ENCODE measurements at regions not wholly inside any gene's neighbourhood (a gene's known extent, or its start where the extent isn't known, plus 50 kb on each side); places are given as distances from the start of the nearest gene placed in this dataset.

- no TSS peak for BruUV-seq (replicated peaks)
- H3K27me3 ChIP-seq (replicated peaks; ENCODE audit: insufficient read depth, low read depth, low read length, poor library complexity) = no peaks in the 10 kb centered on the region
- no peaks in the 10 kb centered on the region for H3K36me3 ChIP-seq (ENCODE audit: insufficient read depth, low read length, poor library complexity, severe bottlenecking)
- no peak overlapping the region for H3K27ac ChIP-seq (ENCODE audit: low read depth, low read length, poor library complexity, severe bottlenecking)
- H3K9me3 ChIP-seq (ENCODE audit: low read depth, low read length, poor library complexity, severe bottlenecking) = no peaks in the 10 kb centered on the region
- TF ChIP-seq EZH2 (IDR thresholded peaks at IDR 0.05; ENCODE audit: borderline replicate concordance, low read depth, low read length, poor library complexity, severe bottlenecking) (no peak), CTCF (conservative IDR thresholded peaks at IDR 0.05; ENCODE audit: low read depth, low read length) (no peak)
- no peak overlapping the region for H3K4me3 ChIP-seq (ENCODE audit: low read depth, low read length, poor library complexity, severe bottlenecking)
- intact Hi-C loops (cut with micrococcal nuclease; ENCODE audit: unreplicated experiment) = no loop called here
- DNase-seq (ENCODE audit: low spot score) = no peak
- H3K4me1 ChIP-seq (ENCODE audit: insufficient read depth, low read length, poor library complexity, severe bottlenecking) = no peaks in the 10 kb centered on the region
- CTCF ChIA-PET = no interaction called here
- POLR2A ChIA-PET (ENCODE audit: low non-redundant PET) = no interaction called here
Observed at GRCh38 chr10:78629773-78630172, 439.0 kb upstream of the ZMIZ1 start.

DNA sequence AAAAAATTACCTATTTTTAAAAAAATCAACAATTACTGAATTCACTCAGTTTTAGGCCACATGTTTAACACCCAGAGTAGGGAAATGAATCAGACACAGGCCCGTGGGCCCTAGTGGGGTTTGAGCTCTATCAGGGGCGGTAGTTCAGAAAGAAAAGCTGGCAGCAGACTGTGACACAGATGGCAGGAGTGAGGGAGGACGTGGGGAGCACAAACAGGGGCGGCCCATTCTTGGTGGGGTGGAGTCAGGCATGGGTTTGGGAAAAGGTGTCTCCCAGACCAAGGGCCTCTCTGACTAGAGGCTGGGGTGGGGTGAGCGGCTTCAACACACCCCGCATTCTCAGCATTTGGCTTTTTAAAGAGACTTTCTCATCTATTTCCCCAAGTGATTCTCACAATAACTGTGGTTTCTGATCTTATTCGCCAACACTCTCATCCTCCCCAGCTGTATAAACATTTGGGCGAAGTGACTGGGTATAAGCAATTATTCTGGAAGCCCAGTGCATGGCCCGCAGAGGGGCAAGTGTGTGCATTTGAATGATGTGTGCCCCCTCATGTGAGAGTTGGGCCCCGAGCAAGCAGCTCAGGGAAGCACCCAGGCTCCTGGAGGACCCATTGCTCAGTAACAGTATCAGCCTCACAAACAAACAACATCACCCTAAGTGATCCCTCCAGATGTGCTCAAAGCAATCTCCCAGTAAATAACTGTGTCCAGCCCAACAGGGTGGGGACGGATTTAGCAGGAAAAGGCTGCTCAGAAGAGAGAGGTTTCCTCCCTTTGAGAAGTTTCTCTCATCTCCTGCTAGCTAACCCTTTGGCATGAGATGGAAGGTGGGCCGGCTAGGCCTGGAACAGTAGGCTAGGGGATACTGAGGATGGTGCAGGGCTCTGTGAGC lies 437.6 kb upstream of the ZMIZ1 start:
- no peak overlapping the region for H3K4me3 ChIP-seq (ENCODE audit: low read depth, low read length, poor library complexity, severe bottlenecking)
- no peaks in the 10 kb centered on the region for H3K9me3 ChIP-seq (ENCODE audit: low read depth, low read length, poor library complexity, severe bottlenecking)
- ChIA-PET POLR2A (ENCODE audit: low non-redundant PET) (no interaction called here), CTCF (no interaction called here)
- no peaks in the 10 kb centered on the region for H3K4me1 ChIP-seq (ENCODE audit: insufficient read depth, low read length, poor library complexity, severe bottlenecking)
- no TSS peak for BruUV-seq (replicated peaks)
- intact Hi-C loops (cut with micrococcal nuclease; ENCODE audit: unreplicated experiment) = no loop called here
- DNase-seq (ENCODE audit: low spot score) = no peak
- no peaks in the 10 kb centered on the region for H3K27me3 ChIP-seq (replicated peaks; ENCODE audit: insufficient read depth, low read depth, low read length, poor library complexity)
- H3K27ac ChIP-seq (ENCODE audit: low read depth, low read length, poor library complexity, severe bottlenecking) = no peak overlapping the region
- no peaks in the 10 kb centered on the region for H3K36me3 ChIP-seq (ENCODE audit: insufficient read depth, low read length, poor library complexity, severe bottlenecking)
- no peak for TF ChIP-seq CTCF (conservative IDR thresholded peaks at IDR 0.05; ENCODE audit: low read depth, low read length)
- no peak for TF ChIP-seq EZH2 (IDR thresholded peaks at IDR 0.05; ENCODE audit: borderline replicate concordance, low read depth, low read length, poor library complexity, severe bottlenecking)

GRCh38 chr10:78634389-78634815 lies 434.4 kb upstream of the ZMIZ1 start:
- CTCF ChIA-PET = no interaction called here
- Histone ChIP-seq H3K36me3 (ENCODE audit: insufficient read depth, low read length, poor library complexity, severe bottlenecking) (no peaks in the 10 kb centered on the region), H3K4me3 (ENCODE audit: low read depth, low read length, poor library complexity, severe bottlenecking) (no peak overlapping the region), H3K4me1 (ENCODE audit: insufficient read depth, low read length, poor library complexity, severe bottlenecking) (no peaks in the 10 kb centered on the region), H3K9me3 (ENCODE audit: low read depth, low read length, poor library complexity, severe bottlenecking) (no peaks in the 10 kb centered on the region), H3K27ac (ENCODE audit: low read depth, low read length, poor library complexity, severe bottlenecking) (no peak overlapping the region), H3K27me3 (replicated peaks; ENCODE audit: insufficient read depth, low read depth, low read length, poor library complexity) (no peaks in the 10 kb centered on the region)
- BruUV-seq (replicated peaks) = no TSS peak
- DNase-seq (ENCODE audit: low spot score) = no peak
- intact Hi-C loops (cut with micrococcal nuclease; ENCODE audit: unreplicated experiment) = no loop called here
- POLR2A ChIA-PET (ENCODE audit: low non-redundant PET) = no interaction called here
- TF ChIP-seq CTCF (conservative IDR thresholded peaks at IDR 0.05; ENCODE audit: low read depth, low read length) (no peak), EZH2 (IDR thresholded peaks at IDR 0.05; ENCODE audit: borderline replicate concordance, low read depth, low read length, poor library complexity, severe bottlenecking) (no peak)
